Lung (tissue), 11 donors: ENCODE measurements at regions not wholly inside any gene's neighbourhood (a gene's known extent, or its start where the extent isn't known, plus 50 kb on each side); places are given as distances from the start of the nearest gene placed in this dataset.

ENCODE experiments used
- ATAC-seq: fragments of 200-7000 bp; cut with Tn5 transposase; one replicate; pipeline ENCODE4 v1.9.1; 2020; ENCODE audit warnings: moderate number of reproducible peaks; ENCODE audit not compliant: insufficient read depth, low FRiP score
- DNase-seq, 3 donors: peaks; one replicate each; pipeline ENCODE4 v3.0.0-alpha.2; 2013 to 2017
- H3K27ac ChIP-seq, 2 donors: one replicate each; pipeline ENCODE4 v1.5.1; 2013; ENCODE audit warnings: mild to moderate bottlenecking in 2 of 2, moderate library complexity in 2 of 2, control low read depth in 1 of 2, inconsistent platforms in 1 of 2, low read depth in 1 of 2, low read length in 1 of 2
- H3K27me3 ChIP-seq, 3 donors: one replicate each; pipeline ENCODE4 v1.5.1; 2013; ENCODE audit warnings: low read length in 2 of 3; ENCODE audit not compliant: control insufficient read depth in 3 of 3, insufficient read depth in 3 of 3
- H3K36me3 ChIP-seq, 4 donors: one replicate each; pipeline ENCODE4 v1.5.1; 2013; ENCODE audit warnings: low read length in 4 of 4, mild to moderate bottlenecking in 1 of 4, moderate library complexity in 1 of 4; ENCODE audit not compliant: control insufficient read depth in 4 of 4, insufficient read depth in 4 of 4
- H3K4me1 ChIP-seq, 5 donors: one replicate each; pipeline ENCODE4 v1.5.1; 2013; ENCODE audit warnings: low read length in 5 of 5, mild to moderate bottlenecking in 2 of 5, moderate library complexity in 1 of 5; ENCODE audit not compliant: control insufficient read depth in 5 of 5, insufficient read depth in 5 of 5
- H3K4me3 ChIP-seq: one replicate; pipeline ENCODE4 v1.5.1; 2013; ENCODE audit warnings: mild to moderate bottlenecking, control low read depth, moderate library complexity
- H3K9ac ChIP-seq, 2 donors: one replicate each; pipeline ENCODE4 v1.5.1; 2013; ENCODE audit warnings: low read length in 2 of 2, control low read depth in 1 of 2; ENCODE audit not compliant: insufficient read depth in 1 of 2
- H3K9me3 ChIP-seq, 4 donors: one replicate each; pipeline ENCODE4 v1.5.1; 2013; ENCODE audit warnings: low read length in 3 of 4, mild to moderate bottlenecking in 1 of 4, moderate library complexity in 1 of 4; ENCODE audit not compliant: control insufficient read depth in 4 of 4, insufficient read depth in 3 of 4
- WGBS, 2 donors: extraction: QIAGEN DNeasy Blood & Tissue Kit; methylation state at CpG; one replicate each; pipeline ENCODE4 v1.1.7; 2013; 5-methylcytosine and 5-hydroxymethylcytosine counted together
- TF ChIP-seq, protein P1 (sequence below): IDR thresholded peaks from 2 replicates; pipeline ENCODE4 v1.5.1; 2012; ENCODE audit warnings: mild to moderate bottlenecking; ENCODE audit errors: control extremely low read depth, extremely low read depth
- donor health status: control.
- donor health status: control.
- donor health status: Bipolar disorder and iron deficiency.
- donor health status: healthy.
- donor health status: DM: yes; HTN: yes; CAD: no.

DNA sequence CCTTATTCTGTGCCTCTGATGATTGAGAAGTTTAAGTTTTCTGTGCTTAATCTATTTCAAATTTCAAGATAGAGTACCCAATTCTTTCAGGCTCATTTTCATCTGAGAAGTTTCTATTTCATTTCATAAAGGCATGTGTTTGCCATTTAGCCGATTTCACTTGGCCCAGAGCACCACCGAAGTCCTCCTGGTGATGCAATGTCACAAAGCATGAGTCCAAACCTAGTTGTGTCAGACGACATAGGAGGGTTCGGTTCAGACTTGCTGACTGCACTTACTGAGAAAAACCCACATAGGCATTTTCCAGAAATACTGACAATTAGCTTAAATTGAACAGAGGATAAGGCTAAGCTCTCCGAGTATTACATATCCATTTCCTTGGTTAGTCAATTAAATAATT is 152.4 kb upstream of the FAR2 start:
- DNase-seq (no peak), ATAC-seq (no peak)
- Histone ChIP-seq H3K4me1 (peaks cover 0 to 7% (median 0%) of the 10 kb centered on the region in 5 donors), H3K9me3 (no peaks in the 10 kb centered on the region), H3K27ac (no peak overlapping the region), H3K4me3 (no peak overlapping the region), H3K9ac (no peak overlapping the region), H3K36me3 (no peaks in the 10 kb centered on the region), H3K27me3 (no peaks in the 10 kb centered on the region)
- WGBS, 2 donors: 94 to 99% methylated on average over 5 of the region's 5 CpGs
- TF ChIP-seq, protein P1, sequence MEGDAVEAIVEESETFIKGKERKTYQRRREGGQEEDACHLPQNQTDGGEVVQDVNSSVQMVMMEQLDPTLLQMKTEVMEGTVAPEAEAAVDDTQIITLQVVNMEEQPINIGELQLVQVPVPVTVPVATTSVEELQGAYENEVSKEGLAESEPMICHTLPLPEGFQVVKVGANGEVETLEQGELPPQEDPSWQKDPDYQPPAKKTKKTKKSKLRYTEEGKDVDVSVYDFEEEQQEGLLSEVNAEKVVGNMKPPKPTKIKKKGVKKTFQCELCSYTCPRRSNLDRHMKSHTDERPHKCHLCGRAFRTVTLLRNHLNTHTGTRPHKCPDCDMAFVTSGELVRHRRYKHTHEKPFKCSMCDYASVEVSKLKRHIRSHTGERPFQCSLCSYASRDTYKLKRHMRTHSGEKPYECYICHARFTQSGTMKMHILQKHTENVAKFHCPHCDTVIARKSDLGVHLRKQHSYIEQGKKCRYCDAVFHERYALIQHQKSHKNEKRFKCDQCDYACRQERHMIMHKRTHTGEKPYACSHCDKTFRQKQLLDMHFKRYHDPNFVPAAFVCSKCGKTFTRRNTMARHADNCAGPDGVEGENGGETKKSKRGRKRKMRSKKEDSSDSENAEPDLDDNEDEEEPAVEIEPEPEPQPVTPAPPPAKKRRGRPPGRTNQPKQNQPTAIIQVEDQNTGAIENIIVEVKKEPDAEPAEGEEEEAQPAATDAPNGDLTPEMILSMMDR: no peak

DNA sequence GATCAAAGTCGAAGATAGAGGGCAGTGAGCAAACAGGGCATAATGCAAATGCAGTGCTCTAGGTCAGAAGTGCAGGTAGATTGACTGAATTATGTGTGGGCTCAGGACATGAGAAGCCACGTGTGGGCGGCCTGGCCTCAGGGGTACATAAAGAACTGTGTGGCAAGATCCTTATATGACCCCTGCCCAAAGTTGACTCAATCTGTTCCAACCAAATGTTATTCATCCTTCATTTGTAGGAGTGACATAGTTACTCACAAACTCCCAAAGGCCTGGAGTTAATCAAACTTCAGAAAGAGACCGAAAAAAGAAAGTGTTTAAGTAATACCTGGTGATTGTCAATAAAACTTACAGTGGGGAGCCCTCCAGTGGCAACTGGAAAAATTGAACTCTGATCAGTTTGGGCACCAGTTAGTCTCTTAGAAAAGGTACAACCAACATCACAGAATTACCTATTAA is 150.4 kb upstream of the FAR2 start:
- peaks cover 0 to 7% (median 0%) of the 10 kb centered on the region in 5 donors for H3K4me1 ChIP-seq
- peak; percentile 21 to 56 (median 53) for DNase-seq

DNA sequence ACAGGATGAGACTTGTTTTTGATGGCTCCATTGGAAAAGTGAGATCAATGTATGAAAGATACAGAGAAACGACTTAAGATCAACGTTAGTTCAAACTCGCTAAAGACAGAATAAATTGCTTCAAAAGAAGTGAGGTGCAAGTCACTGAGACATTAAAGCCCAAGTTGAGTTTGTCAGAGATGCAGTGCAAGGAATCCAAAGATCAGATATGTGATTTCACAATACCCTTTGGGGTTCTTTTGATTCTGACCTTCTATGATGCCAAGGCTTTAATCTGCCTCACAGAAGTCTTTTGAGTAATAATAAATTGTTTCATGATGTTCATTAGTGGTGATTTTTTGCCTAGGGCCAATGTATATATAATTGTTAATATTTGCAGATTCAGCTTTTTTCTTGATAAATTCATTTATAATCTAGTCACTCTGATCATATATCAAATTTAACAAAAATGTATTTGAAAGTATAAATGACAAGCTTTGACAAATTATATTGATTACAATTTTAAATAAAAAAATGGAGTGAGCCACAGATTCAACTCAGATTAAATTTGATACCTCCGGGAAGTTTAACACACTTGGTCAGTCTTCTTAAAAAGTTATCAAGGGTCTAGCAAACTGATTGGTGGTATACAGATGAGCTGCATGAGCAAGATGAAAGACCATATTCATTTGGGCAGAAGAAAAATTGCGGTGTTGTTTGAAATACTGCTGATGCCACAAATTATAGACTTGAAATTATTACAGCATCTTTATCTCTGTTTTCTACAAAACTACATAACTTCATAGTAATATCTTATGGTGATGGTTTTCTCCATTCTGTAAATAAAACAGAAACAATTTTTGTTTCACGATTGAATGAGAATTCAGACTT is 144.8 kb upstream of the FAR2 start:
- ATAC-seq (no peak), DNase-seq (no peak)
- Histone ChIP-seq H3K4me1 (no peaks in the 10 kb centered on the region), H3K36me3 (no peaks in the 10 kb centered on the region), H3K9me3 (peaks cover 0 to 3% (median 0%) of the 10 kb centered on the region in 4 donors), H3K27me3 (no peaks in the 10 kb centered on the region), H3K27ac (no peak overlapping the region), H3K9ac (no peak overlapping the region), H3K4me3 (no peak overlapping the region)
- TF ChIP-seq, protein P1: no peak
- WGBS, 2 donors: 84% methylated on average over 6 of the region's 6 CpGs

More for the DNA sequence above, 150.4 kb upstream of the FAR2 start:
- Histone ChIP-seq H3K9me3 (no peaks in the 10 kb centered on the region), H3K36me3 (no peaks in the 10 kb centered on the region), H3K9ac (no peak overlapping the region), H3K27me3 (no peaks in the 10 kb centered on the region), H3K4me3 (no peak overlapping the region), H3K27ac (no peak overlapping the region)
- TF ChIP-seq, protein P1: no peak
- ATAC-seq: peak; percentile 53
- WGBS, 2 donors: 73 to 82% methylated on average over 4 of the region's 4 CpGs
